PC-9 (cell line): ENCODE measurements at regions not wholly inside any gene's neighbourhood (a gene's known extent, or its start where the extent isn't known, plus 50 kb on each side); places are given as distances from the start of the nearest gene placed in this dataset.

ENCODE experiments used
- CTCF ChIP-seq: fragments of 200-600 bp; sonication (generic); conservative IDR thresholded peaks from 2 replicates; pipeline ENCODE4 v1.6.1; 2017; ENCODE audit warnings: mixed run types, antibody characterized with exemption, mild to moderate bottlenecking, moderate library complexity
- EZH2 ChIP-seq: fragments of 200-600 bp; sonication (generic); IDR thresholded peaks from 2 replicates; pipeline ENCODE4 v1.8.0; 2017; ENCODE audit warnings: antibody characterized with exemption, low read depth

GRCh38 chrX:128106630-128107029 lies 54.4 kb upstream of the ACTRT1 start:
- no peak for TF ChIP-seq EZH2
- TF ChIP-seq CTCF, result peak; percentile 68
